ENCODE measurements at regions not wholly inside any gene's neighbourhood (a gene's known extent, or its start where the extent isn't known, plus 50 kb on each side); places are given as distances from the start of the nearest gene placed in this dataset.

DNA sequence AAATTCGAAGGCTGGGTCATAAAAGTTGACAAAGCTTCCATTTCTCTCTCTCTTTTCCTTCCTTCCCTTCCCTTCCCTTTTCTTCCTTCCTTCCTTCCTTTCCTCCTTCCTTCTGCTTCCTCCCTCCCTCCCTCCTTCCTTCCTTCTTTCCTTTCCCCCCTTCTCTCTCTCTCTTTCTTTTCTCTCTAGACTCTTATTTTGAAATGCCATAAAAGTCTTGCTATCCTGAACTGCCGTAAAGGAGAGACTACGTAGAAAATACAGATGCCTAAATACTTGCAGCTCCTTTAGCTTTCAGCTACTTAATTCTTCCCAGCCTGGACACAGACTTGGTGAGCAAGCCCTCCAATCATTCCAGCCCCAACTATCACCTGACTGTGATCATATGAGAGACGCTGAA, 1644.4 kb downstream of the FAM181B start:
- H3K36me3 ChIP-seq (ENCODE audit: control insufficient read depth, low read depth, low read length) = no peaks in the 10 kb centered on the region
- no peak overlapping the region for H3K9ac ChIP-seq (ENCODE audit: low read length)
- no peaks in the 10 kb centered on the region for H3K9me3 ChIP-seq (ENCODE audit: control insufficient read depth, low read depth, low read length)
- no peak overlapping the region for H3K27ac ChIP-seq (ENCODE audit: low read length)
- H3K4me3 ChIP-seq (ENCODE audit: low read length) = no peak overlapping the region
- no peaks in the 10 kb centered on the region for H3K4me1 ChIP-seq (ENCODE audit: control insufficient read depth, low read depth, low read length)
- no peaks in the 10 kb centered on the region for H3K27me3 ChIP-seq (ENCODE audit: control insufficient read depth, insufficient read depth, low read length)

DNA sequence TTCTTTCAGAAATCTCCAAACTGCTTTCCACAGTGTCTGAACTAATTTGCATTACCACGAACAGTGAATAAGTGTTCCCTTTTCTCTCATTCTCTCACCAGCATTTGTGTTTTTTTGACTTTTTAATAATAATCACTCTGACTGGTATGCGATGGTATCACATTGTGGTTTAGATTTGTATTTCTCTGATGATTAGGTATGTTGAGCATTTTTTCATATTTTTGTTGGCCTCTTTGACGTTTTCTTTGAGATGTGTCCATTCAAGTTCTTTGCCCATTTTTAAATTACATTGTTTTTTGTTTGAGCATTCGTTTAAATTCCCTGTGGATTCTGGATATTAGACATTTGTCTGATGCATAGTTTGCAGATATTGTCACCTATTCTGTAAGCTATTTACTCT, 1639.6 kb upstream of the TENM4 start:
- Histone ChIP-seq H3K27ac (ENCODE audit: low read length) (no peak overlapping the region), H3K9ac (ENCODE audit: low read length) (no peak overlapping the region), H3K4me1 (ENCODE audit: control insufficient read depth, low read depth, low read length) (no peaks in the 10 kb centered on the region), H3K27me3 (ENCODE audit: control insufficient read depth, insufficient read depth, low read length) (no peaks in the 10 kb centered on the region), H3K4me3 (ENCODE audit: low read length) (no peak overlapping the region), H3K36me3 (ENCODE audit: control insufficient read depth, low read depth, low read length) (no peaks in the 10 kb centered on the region), H3K9me3 (ENCODE audit: control insufficient read depth, low read depth, low read length) (no peaks in the 10 kb centered on the region)

DNA sequence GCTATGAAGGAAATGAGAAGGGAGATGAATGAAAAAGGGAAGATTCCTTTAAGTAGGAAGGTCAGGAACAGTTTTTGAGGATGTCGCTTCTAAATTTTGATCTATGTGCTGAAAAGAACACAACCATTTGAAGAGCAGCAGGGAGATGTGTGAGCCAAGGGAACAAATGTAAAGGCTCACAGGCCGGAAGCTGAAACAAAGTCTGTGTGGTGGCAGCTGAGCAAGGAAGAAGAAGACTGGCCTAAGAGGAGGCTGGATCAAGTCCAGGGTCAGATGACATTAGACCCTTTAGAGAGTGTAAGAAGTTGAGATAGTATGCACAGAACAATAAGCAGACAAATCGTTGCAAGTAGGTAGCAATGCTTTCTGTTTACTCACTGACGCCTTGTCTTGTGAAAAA, 1631.4 kb upstream of the TENM4 start:
- H3K4me3 ChIP-seq (ENCODE audit: low read length) = no peak overlapping the region
- H3K4me1 ChIP-seq (ENCODE audit: control insufficient read depth, low read depth, low read length) = no peaks in the 10 kb centered on the region
- H3K27me3 ChIP-seq (ENCODE audit: control insufficient read depth, insufficient read depth, low read length) = no peaks in the 10 kb centered on the region
- no peak overlapping the region for H3K9ac ChIP-seq (ENCODE audit: low read length)
- no peak overlapping the region for H3K27ac ChIP-seq (ENCODE audit: low read length)
- H3K9me3 ChIP-seq (ENCODE audit: control insufficient read depth, low read depth, low read length) = no peaks in the 10 kb centered on the region
- H3K36me3 ChIP-seq (ENCODE audit: control insufficient read depth, low read depth, low read length) = no peaks in the 10 kb centered on the region

DNA sequence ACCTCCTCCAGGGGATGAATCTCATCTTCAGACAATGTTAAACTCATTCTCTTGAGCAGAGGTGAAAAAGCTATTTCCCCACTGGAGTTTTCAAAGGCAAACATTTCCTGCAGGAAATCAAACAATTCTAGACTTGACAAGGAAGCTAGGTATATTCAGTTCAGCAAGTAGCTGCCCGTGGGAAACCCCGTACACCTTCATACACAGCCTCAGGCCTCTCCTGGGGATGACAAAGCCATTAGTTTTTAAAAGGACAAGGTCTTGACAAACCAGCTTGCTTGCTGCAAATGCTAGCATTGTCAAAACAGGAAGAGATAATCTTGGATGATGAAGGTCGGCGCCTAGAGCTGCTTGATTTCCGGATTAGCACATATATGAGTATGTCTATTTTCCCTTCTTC, 1630.8 kb upstream of the TENM4 start:
- Histone ChIP-seq H3K9me3 (ENCODE audit: control insufficient read depth, low read depth, low read length) (no peaks in the 10 kb centered on the region), H3K27ac (ENCODE audit: low read length) (no peak overlapping the region), H3K27me3 (ENCODE audit: control insufficient read depth, insufficient read depth, low read length) (no peaks in the 10 kb centered on the region), H3K36me3 (ENCODE audit: control insufficient read depth, low read depth, low read length) (no peaks in the 10 kb centered on the region), H3K4me3 (ENCODE audit: low read length) (no peak overlapping the region), H3K9ac (ENCODE audit: low read length) (no peak overlapping the region), H3K4me1 (ENCODE audit: control insufficient read depth, low read depth, low read length) (no peaks in the 10 kb centered on the region)

DNA sequence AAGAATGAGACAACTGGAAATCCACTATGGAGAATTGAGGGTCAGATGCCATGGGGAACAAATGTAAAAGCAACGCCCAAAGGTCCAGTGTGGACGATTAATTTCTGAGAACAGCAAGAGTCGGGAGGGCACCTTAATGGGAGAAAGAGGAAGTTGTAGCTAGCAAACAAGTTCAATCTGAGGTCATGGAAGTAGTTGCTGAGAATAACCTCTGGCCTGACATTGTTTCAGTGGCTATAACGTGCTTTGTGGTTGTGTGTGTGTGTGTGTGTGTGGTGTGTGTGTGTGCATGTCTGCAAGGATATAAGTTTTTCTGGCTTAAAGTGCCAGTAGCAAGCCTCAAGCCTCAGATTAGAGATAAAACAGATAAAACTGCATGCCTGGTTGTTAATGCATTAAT, 1630.1 kb upstream of the TENM4 start:
- Histone ChIP-seq H3K4me1 (ENCODE audit: control insufficient read depth, low read depth, low read length) (no peaks in the 10 kb centered on the region), H3K9me3 (ENCODE audit: control insufficient read depth, low read depth, low read length) (no peaks in the 10 kb centered on the region), H3K4me3 (ENCODE audit: low read length) (no peak overlapping the region), H3K27me3 (ENCODE audit: control insufficient read depth, insufficient read depth, low read length) (no peaks in the 10 kb centered on the region), H3K27ac (ENCODE audit: low read length) (no peak overlapping the region), H3K9ac (ENCODE audit: low read length) (no peak overlapping the region), H3K36me3 (ENCODE audit: control insufficient read depth, low read depth, low read length) (no peaks in the 10 kb centered on the region)

DNA sequence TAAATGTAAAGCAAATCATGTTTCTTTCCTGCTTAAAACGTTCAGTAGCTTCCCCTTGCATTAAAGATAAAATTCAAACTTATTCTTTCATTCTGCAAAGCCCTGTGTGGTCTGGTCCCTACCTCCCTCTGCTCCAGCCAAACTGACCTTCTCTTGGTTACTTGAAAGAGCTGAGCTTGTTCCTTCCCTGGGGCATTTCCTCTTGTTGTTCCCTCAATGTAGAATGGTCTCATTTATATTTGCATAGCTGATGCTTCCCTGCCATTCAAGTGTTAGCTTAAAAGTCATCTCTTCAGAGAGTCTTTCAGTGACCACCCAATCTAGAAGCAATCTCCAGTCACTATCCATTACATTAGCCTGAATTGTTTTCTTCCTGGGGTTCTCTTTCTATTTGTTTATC, 1618.5 kb upstream of the TENM4 start:
- Histone ChIP-seq H3K9ac (ENCODE audit: low read length) (no peak overlapping the region), H3K4me1 (ENCODE audit: control insufficient read depth, low read depth, low read length) (no peaks in the 10 kb centered on the region), H3K4me3 (ENCODE audit: low read length) (no peak overlapping the region), H3K36me3 (ENCODE audit: control insufficient read depth, low read depth, low read length) (no peaks in the 10 kb centered on the region), H3K27ac (ENCODE audit: low read length) (no peak overlapping the region), H3K9me3 (ENCODE audit: control insufficient read depth, low read depth, low read length) (no peaks in the 10 kb centered on the region), H3K27me3 (ENCODE audit: control insufficient read depth, insufficient read depth, low read length) (no peaks in the 10 kb centered on the region)

DNA sequence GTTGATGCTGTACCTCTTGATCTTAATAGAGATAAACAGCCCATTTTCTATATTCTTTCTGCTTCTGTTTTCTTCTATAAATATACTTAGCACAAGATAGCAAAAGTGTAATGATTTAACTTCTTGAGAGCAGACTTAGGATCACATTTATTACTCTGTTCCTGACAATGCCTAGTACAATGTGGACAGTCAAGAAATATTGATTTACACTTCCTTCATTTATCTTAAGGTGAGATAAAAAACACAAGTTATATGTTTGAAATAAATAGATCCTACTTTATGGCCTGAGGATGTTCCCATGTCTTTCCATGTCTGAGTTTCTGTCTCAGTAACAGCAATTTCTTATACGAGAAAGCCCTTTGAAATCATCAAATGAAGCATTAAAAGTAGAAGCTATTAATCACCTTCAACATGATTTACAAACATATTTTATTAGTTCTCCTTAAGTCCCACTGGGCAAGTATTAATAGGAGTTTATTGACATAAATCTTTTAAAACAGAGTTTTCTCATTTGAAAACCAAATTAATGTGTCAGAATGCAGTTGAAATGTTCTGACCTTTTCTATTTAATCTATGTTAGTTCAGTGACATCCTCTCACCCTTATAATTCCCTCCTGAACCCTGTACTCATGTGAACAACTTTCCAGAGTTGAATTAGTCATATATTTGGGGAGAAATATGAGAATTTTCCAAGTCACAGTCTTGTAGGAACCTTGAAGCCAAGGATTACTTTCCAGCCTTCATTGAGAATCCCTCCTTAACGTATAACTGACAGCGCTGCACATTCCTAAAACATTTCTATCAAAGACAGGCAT, 1611.7 kb upstream of the TENM4 start:
- Histone ChIP-seq H3K9ac (ENCODE audit: low read length) (no peak overlapping the region), H3K36me3 (ENCODE audit: control insufficient read depth, low read depth, low read length) (no peaks in the 10 kb centered on the region), H3K9me3 (ENCODE audit: control insufficient read depth, low read depth, low read length) (no peaks in the 10 kb centered on the region), H3K4me1 (ENCODE audit: control insufficient read depth, low read depth, low read length) (no peaks in the 10 kb centered on the region), H3K27me3 (ENCODE audit: control insufficient read depth, insufficient read depth, low read length) (no peaks in the 10 kb centered on the region), H3K4me3 (ENCODE audit: low read length) (no peak overlapping the region), H3K27ac (ENCODE audit: low read length) (no peak overlapping the region)

DNA sequence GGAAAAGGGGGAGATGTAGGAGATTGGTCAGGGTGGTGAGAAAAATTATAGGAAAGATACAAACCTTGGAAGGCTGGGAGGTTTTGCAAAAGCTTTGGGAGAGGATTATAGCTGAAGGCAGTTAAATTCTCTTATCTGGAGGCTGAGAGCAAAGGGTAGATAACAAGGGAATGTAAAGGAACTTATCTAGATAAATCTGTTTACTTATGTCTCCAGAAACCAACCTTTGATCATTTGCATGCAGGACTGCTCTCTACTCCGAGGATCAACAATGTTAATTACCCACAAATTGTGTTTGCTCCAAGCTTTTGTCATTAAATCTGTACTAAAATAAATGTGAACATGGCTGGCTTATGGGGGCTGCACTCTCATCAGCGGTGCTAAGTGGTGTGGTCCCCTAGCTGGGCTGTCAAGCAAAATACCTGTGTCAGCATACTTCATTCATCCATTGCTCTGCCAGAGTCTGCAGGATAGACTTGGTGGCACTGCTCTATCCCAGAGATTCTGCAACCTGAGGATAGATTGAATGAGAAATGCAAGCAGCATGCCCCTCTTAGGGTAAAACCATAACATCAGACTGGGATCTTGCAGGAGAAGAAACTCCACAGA, 1599.2 kb upstream of the TENM4 start:
- H3K4me1 ChIP-seq (ENCODE audit: control insufficient read depth, low read depth, low read length) = no peaks in the 10 kb centered on the region
- no peak overlapping the region for H3K9ac ChIP-seq (ENCODE audit: low read length)
- H3K36me3 ChIP-seq (ENCODE audit: control insufficient read depth, low read depth, low read length) = no peaks in the 10 kb centered on the region
- no peak overlapping the region for H3K27ac ChIP-seq (ENCODE audit: low read length)
- H3K9me3 ChIP-seq (ENCODE audit: control insufficient read depth, low read depth, low read length) = peaks cover 8% of the 10 kb centered on the region
- H3K27me3 ChIP-seq (ENCODE audit: control insufficient read depth, insufficient read depth, low read length) = no peaks in the 10 kb centered on the region
- no peak overlapping the region for H3K4me3 ChIP-seq (ENCODE audit: low read length)

DNA sequence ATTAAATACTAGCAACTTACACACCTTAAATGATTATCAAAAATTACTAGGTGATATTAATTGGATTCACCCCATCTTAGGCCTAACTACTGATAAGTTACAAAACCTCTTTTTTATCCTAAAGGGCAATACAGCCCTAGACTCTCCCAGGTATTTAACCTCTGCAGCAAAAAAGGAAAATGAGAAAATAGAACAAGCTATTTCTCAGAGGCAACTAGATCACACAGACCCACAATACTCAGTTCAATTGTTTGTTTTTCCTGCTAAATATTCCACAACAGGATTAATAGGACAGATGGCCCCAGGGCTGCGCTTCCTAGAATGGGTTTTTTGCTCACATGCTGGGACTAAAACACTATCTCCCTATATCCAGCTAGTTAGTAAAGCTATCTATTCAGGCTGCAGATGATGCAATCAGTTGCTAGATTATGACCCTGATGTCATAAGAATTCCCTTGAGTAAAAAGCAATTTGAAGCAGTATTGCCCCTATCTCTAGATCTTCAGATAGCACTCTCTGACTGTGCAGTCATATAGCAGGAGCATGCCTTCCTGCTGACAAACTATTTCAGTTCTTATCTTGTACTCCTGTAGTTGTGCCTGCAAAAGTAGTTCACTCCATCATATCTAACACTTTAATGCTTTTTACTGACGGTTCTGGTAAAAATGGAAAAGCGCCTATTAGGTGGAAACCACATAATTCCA, 1595.5 kb upstream of the TENM4 start:
- H3K9me3 ChIP-seq (ENCODE audit: control insufficient read depth, low read depth, low read length) = peaks cover 8% of the 10 kb centered on the region
- H3K27ac ChIP-seq (ENCODE audit: low read length) = no peak overlapping the region
- H3K36me3 ChIP-seq (ENCODE audit: control insufficient read depth, low read depth, low read length) = no peaks in the 10 kb centered on the region
- no peaks in the 10 kb centered on the region for H3K27me3 ChIP-seq (ENCODE audit: control insufficient read depth, insufficient read depth, low read length)
- H3K4me3 ChIP-seq (ENCODE audit: low read length) = no peak overlapping the region
- no peaks in the 10 kb centered on the region for H3K4me1 ChIP-seq (ENCODE audit: control insufficient read depth, low read depth, low read length)
- H3K9ac ChIP-seq (ENCODE audit: low read length) = no peak overlapping the region

DNA sequence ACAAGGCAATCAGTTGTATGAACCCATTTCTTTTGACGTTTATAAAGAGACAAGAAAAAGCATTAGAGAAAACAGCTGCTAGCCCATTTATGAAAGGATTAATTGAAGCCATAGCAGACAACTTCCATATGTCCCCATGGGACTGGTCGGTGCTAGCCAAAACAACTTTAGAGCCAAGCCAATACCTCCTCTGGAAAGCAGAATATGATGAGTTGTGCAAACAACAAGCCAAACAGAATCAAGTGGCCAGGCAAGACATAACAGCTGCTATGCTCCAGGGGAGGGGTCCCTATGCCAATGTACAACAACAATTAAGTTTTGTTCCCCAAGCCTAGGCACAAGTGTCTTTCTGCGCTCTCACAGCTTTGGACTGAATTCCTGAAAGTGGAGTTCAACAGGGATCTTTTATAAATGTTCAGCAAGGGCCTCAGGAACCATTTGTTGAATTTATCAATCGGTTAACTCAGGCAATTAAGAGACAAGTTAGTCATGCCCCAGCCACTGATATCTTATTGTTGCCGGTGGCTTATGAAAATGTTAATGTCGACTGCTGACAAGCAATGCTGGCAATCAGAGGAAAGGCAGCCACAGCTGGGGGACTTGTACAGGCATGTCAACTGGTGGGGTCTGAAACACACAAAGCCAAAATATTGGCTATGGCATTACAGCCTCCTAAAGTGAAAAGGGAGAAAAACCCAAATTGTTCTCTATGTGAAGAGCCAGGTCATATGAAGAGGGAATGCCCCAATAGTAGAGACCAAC, 1593.1 kb upstream of the TENM4 start:
- no peak overlapping the region for H3K27ac ChIP-seq (ENCODE audit: low read length)
- peaks cover 8% of the 10 kb centered on the region for H3K9me3 ChIP-seq (ENCODE audit: control insufficient read depth, low read depth, low read length)

DNA sequence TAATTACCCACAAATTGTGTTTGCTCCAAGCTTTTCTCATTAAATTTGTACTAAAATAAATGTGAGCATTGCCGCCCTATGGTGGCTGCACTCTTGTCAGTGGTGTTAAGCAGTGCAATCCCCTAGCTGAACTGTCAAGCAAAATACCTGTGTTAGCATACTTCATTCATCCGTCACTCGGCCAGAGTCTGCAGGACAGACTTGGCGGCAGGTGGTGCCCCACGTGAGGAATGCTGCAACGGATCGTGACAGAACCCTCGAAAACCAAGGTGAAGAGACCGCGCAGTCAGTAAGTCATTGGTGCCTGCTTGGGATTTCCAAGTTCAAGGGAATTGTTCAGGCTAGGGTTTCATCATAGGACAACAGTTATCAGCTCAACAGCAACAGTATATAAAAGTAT, 1592.1 kb upstream of the TENM4 start:
- no peaks in the 10 kb centered on the region for H3K4me1 ChIP-seq (ENCODE audit: control insufficient read depth, low read depth, low read length)
- no peak overlapping the region for H3K4me3 ChIP-seq (ENCODE audit: low read length)
- H3K36me3 ChIP-seq (ENCODE audit: control insufficient read depth, low read depth, low read length) = no peaks in the 10 kb centered on the region
- H3K9ac ChIP-seq (ENCODE audit: low read length) = no peak overlapping the region
- H3K27ac ChIP-seq (ENCODE audit: low read length) = no peak overlapping the region
- no peaks in the 10 kb centered on the region for H3K27me3 ChIP-seq (ENCODE audit: control insufficient read depth, insufficient read depth, low read length)
- peaks cover 8% of the 10 kb centered on the region for H3K9me3 ChIP-seq (ENCODE audit: control insufficient read depth, low read depth, low read length)

More for the DNA sequence above, 1593.1 kb upstream of the TENM4 start:
- no peak overlapping the region for H3K9ac ChIP-seq (ENCODE audit: low read length)
- H3K36me3 ChIP-seq (ENCODE audit: control insufficient read depth, low read depth, low read length) = no peaks in the 10 kb centered on the region
- no peaks in the 10 kb centered on the region for H3K4me1 ChIP-seq (ENCODE audit: control insufficient read depth, low read depth, low read length)
- H3K27me3 ChIP-seq (ENCODE audit: control insufficient read depth, insufficient read depth, low read length) = no peaks in the 10 kb centered on the region
- H3K4me3 ChIP-seq (ENCODE audit: low read length) = no peak overlapping the region
